ENCODE measurements at regions not wholly inside any gene's neighbourhood (a gene's known extent, or its start where the extent isn't known, plus 50 kb on each side); places are given as distances from the start of the nearest gene placed in this dataset.

DNA sequence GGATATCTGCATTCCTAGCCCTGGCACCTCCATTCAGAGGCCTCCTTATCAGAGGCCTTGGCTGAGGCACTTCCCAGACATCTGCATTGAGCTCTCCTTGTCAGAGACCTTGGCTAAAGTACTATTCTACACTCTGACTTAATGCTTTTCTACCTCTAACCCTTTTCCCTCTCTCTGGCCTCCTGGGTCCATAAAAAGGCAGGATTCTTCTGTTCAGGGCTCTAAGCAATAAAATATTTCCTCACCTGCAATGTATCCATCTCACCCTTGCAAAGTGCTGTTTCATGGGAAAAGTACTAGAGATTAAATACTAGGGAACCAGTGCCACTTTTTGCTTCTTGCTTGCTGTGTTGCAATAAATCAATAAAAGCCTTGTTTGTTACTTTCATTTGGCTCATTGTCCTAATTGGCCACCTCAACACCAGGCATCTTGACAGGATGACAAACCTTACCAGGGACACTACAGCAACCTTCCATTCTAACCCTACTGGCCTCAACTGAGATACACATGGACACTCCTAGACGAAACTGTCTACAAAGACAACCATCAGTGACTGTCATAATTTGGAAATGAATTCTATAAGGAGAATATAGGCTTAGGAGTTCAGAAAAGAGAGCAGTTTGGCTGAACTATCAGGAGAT, 106.5 kb upstream of the SETMAR start:
- Mint-ChIP-seq H3K27me3 (ENCODE audit: low read depth) (no peaks in the 10 kb centered on the region; the same call in none of the 2 replicates), H3K4me3 (no peak overlapping the region), H3K4me1 (peaks cover 8% of the 10 kb centered on the region), H3K36me3 (peaks cover 8% of the 10 kb centered on the region; the same call in 1 of the 2 replicates), H3K27ac (no peak overlapping the region), H3K9me3 (peaks cover 67% of the 10 kb centered on the region)
- ChIA-PET POLR2A (no interaction called here), CTCF (no interaction called here)
- TF ChIP-seq ZNF121 (CRISPR knock-in tag; IDR thresholded peaks at IDR 0.05) (no peak), NFATC4 (CRISPR knock-in tag; IDR thresholded peaks at IDR 0.05) (no peak), ZNF232 (CRISPR knock-in tag; IDR thresholded peaks at IDR 0.05) (no peak), NR1H2 (CRISPR knock-in tag; IDR thresholded peaks at IDR 0.05) (no peak), SMAD3 (CRISPR knock-in tag; IDR thresholded peaks at IDR 0.05; ENCODE audit: borderline replicate concordance) (no peak), SOX15 (CRISPR knock-in tag; IDR thresholded peaks at IDR 0.05) (no peak), FOXJ3 (CRISPR knock-in tag; IDR thresholded peaks at IDR 0.05; ENCODE audit: borderline replicate concordance) (no peak), HMGA2 (CRISPR knock-in tag; IDR thresholded peaks at IDR 0.05) (no peak), RORB (CRISPR knock-in tag; IDR thresholded peaks at IDR 0.05) (no peak), JUN (CRISPR knock-in tag; IDR thresholded peaks at IDR 0.05) (no peak), MAX (CRISPR knock-in tag; IDR thresholded peaks at IDR 0.05) (no peak), ZNF512 (CRISPR knock-in tag; IDR thresholded peaks at IDR 0.05; ENCODE audit: borderline replicate concordance) (no peak), MLX (CRISPR knock-in tag; IDR thresholded peaks at IDR 0.05) (no peak), ATF6 (CRISPR knock-in tag; IDR thresholded peaks at IDR 0.05) (no peak), ATF2 (CRISPR knock-in tag; IDR thresholded peaks at IDR 0.05; ENCODE audit: borderline replicate concordance, low read depth) (no peak), ZNF396 (CRISPR knock-in tag; IDR thresholded peaks at IDR 0.05; ENCODE audit: borderline replicate concordance) (no peak)
- TF ChIP-seq, protein P1, sequence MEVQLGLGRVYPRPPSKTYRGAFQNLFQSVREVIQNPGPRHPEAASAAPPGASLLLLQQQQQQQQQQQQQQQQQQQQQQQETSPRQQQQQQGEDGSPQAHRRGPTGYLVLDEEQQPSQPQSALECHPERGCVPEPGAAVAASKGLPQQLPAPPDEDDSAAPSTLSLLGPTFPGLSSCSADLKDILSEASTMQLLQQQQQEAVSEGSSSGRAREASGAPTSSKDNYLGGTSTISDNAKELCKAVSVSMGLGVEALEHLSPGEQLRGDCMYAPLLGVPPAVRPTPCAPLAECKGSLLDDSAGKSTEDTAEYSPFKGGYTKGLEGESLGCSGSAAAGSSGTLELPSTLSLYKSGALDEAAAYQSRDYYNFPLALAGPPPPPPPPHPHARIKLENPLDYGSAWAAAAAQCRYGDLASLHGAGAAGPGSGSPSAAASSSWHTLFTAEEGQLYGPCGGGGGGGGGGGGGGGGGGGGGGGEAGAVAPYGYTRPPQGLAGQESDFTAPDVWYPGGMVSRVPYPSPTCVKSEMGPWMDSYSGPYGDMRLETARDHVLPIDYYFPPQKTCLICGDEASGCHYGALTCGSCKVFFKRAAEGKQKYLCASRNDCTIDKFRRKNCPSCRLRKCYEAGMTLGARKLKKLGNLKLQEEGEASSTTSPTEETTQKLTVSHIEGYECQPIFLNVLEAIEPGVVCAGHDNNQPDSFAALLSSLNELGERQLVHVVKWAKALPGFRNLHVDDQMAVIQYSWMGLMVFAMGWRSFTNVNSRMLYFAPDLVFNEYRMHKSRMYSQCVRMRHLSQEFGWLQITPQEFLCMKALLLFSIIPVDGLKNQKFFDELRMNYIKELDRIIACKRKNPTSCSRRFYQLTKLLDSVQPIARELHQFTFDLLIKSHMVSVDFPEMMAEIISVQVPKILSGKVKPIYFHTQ (CRISPR knock-in tag; IDR thresholded peaks at IDR 0.05) = no peak
- TF ChIP-seq, protein P2, sequence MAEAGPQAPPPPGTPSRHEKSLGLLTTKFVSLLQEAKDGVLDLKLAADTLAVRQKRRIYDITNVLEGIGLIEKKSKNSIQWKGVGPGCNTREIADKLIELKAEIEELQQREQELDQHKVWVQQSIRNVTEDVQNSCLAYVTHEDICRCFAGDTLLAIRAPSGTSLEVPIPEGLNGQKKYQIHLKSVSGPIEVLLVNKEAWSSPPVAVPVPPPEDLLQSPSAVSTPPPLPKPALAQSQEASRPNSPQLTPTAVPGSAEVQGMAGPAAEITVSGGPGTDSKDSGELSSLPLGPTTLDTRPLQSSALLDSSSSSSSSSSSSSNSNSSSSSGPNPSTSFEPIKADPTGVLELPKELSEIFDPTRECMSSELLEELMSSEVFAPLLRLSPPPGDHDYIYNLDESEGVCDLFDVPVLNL (CRISPR knock-in tag; IDR thresholded peaks at IDR 0.05; ENCODE audit: borderline replicate concordance, low read depth) = no peak
- TF ChIP-seq, protein P3, sequence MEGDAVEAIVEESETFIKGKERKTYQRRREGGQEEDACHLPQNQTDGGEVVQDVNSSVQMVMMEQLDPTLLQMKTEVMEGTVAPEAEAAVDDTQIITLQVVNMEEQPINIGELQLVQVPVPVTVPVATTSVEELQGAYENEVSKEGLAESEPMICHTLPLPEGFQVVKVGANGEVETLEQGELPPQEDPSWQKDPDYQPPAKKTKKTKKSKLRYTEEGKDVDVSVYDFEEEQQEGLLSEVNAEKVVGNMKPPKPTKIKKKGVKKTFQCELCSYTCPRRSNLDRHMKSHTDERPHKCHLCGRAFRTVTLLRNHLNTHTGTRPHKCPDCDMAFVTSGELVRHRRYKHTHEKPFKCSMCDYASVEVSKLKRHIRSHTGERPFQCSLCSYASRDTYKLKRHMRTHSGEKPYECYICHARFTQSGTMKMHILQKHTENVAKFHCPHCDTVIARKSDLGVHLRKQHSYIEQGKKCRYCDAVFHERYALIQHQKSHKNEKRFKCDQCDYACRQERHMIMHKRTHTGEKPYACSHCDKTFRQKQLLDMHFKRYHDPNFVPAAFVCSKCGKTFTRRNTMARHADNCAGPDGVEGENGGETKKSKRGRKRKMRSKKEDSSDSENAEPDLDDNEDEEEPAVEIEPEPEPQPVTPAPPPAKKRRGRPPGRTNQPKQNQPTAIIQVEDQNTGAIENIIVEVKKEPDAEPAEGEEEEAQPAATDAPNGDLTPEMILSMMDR (IDR thresholded peaks at IDR 0.05) = no peak
- TF ChIP-seq, protein P4, sequence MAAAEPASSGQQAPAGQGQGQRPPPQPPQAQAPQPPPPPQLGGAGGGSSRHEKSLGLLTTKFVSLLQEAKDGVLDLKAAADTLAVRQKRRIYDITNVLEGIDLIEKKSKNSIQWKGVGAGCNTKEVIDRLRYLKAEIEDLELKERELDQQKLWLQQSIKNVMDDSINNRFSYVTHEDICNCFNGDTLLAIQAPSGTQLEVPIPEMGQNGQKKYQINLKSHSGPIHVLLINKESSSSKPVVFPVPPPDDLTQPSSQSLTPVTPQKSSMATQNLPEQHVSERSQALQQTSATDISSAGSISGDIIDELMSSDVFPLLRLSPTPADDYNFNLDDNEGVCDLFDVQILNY (CRISPR knock-in tag; IDR thresholded peaks at IDR 0.05) = no peak
- no peak for DNase-seq (ENCODE audit: low spot score)
- no peak for ATAC-seq
